Ectodermal cell (in vitro differentiated cells): ENCODE measurements at regions not wholly inside any gene's neighbourhood (a gene's known extent, or its start where the extent isn't known, plus 50 kb on each side); places are given as distances from the start of the nearest gene placed in this dataset.
A peak's percentile ranks its signal among the peaks of the same experiment; 100 is the strongest.

Experiments
- H3K27ac ChIP-seq: 2 replicates; pipeline ENCODE4 v1.7.0; 2013; ENCODE audit warnings: mild to moderate bottlenecking, low read depth, low read length; ENCODE audit not compliant: insufficient read depth, poor library complexity, severe bottlenecking
- H3K27me3 ChIP-seq: 2 replicates; pipeline ENCODE4 v1.7.0; 2013; ENCODE audit warnings: mild to moderate bottlenecking, low read length; ENCODE audit not compliant: insufficient read depth, control insufficient read depth, poor library complexity, severe bottlenecking
- H3K36me3 ChIP-seq: one replicate; pipeline ENCODE4 v1.7.0; 2013; ENCODE audit warnings: low read length; ENCODE audit not compliant: control insufficient read depth, insufficient read depth
- H3K4me1 ChIP-seq: one replicate; pipeline ENCODE4 v1.7.0; 2013; ENCODE audit warnings: low read length; ENCODE audit not compliant: control insufficient read depth, insufficient read depth
- H3K4me3 ChIP-seq: 2 replicates; pipeline ENCODE4 v1.7.0; 2013; ENCODE audit warnings: low read depth, low read length, control low read depth; ENCODE audit not compliant: insufficient read depth
- H3K9me3 ChIP-seq: 2 replicates; pipeline ENCODE4 v1.7.0; 2013; ENCODE audit warnings: mild to moderate bottlenecking, low read length, moderate library complexity; ENCODE audit not compliant: control insufficient read depth
- WGBS, 2 experiments: methylation state at CpG; one replicate each; pipeline ENCODE4 v1.1.7; 2013; ENCODE audit warnings: missing lambda C conversion rate in 2 of 2; 5-methylcytosine and 5-hydroxymethylcytosine counted together

GRCh38 chr2:70036290-70036689 is 51.0 kb upstream of the PCBP1 start:
- Histone ChIP-seq H3K36me3 (no peaks in the 10 kb centered on the region), H3K4me3 (no peak overlapping the region), H3K4me1 (no peaks in the 10 kb centered on the region), H3K27me3 (no peaks in the 10 kb centered on the region), H3K27ac (no peak overlapping the region), H3K9me3 (no peaks in the 10 kb centered on the region)
- 95 to 96% methylated on average over 2 of the region's 2 CpGs for WGBS, 2 experiments

- Histone ChIP-seq H3K27ac (no peak overlapping the region), H3K27me3 (no peaks in the 10 kb centered on the region), H3K4me1 (no peaks in the 10 kb centered on the region), H3K4me3 (no peak overlapping the region), H3K36me3 (no peaks in the 10 kb centered on the region), H3K9me3 (no peaks in the 10 kb centered on the region)
- WGBS, 2 experiments: 89% methylated on average over 1 of the region's 1 CpG; no CpG with 5 or more reads in 1 of the 2 experiments
Measured at GRCh38 chr2:70035344-70035844, 51.9 kb upstream of the PCBP1 start.

- Histone ChIP-seq H3K27me3 (no peaks in the 10 kb centered on the region), H3K27ac (no peak overlapping the region), H3K9me3 (no peaks in the 10 kb centered on the region), H3K4me1 (no peaks in the 10 kb centered on the region), H3K4me3 (no peak overlapping the region), H3K36me3 (no peaks in the 10 kb centered on the region)
- WGBS, 2 experiments: 100% methylated on average over 1 of the region's 1 CpG
Measured at GRCh38 chr2:70030724-70031420, 56.4 kb upstream of the PCBP1 start.

GRCh38 chr2:70029814-70030409 is 57.4 kb upstream of the PCBP1 start:
- Histone ChIP-seq H3K27me3 (no peaks in the 10 kb centered on the region), H3K36me3 (no peaks in the 10 kb centered on the region), H3K27ac (peak overlapping the region; percentile 37), H3K9me3 (no peaks in the 10 kb centered on the region), H3K4me3 (no peak overlapping the region), H3K4me1 (no peaks in the 10 kb centered on the region)
- WGBS, 2 experiments: 42 to 45% methylated on average over 3 of the region's 3 CpGs

GRCh38 chr2:70024284-70024683 is 62.9 kb upstream of the ASPRV1 start:
- Histone ChIP-seq H3K9me3 (no peaks in the 10 kb centered on the region), H3K27ac (peak overlapping the region; percentile 63)
- WGBS, 2 experiments: 26 to 29% methylated on average over 3 of the region's 3 CpGs

GRCh38 chr2:70019096-70019495 is 57.7 kb upstream of the ASPRV1 start:
- H3K4me1 ChIP-seq: no peaks in the 10 kb centered on the region
- H3K27ac ChIP-seq: no peak overlapping the region
- 92 to 97% methylated on average over 2 of the region's 2 CpGs for WGBS, 2 experiments
- no peak overlapping the region for H3K4me3 ChIP-seq
- no peaks in the 10 kb centered on the region for H3K36me3 ChIP-seq
- no peaks in the 10 kb centered on the region for H3K27me3 ChIP-seq
- H3K9me3 ChIP-seq: no peaks in the 10 kb centered on the region

More at GRCh38 chr2:70024284-70024683, 62.9 kb upstream of the ASPRV1 start:
- no peaks in the 10 kb centered on the region for H3K27me3 ChIP-seq
- H3K4me3 ChIP-seq: no peak overlapping the region
- peaks cover 4% of the 10 kb centered on the region for H3K4me1 ChIP-seq
- H3K36me3 ChIP-seq: no peaks in the 10 kb centered on the region

- no peak overlapping the region for H3K27ac ChIP-seq
- 95 to 99% methylated on average over 6 to 8 of the region's 8 CpGs for WGBS, 2 experiments
- no peaks in the 10 kb centered on the region for H3K27me3 ChIP-seq
- H3K4me3 ChIP-seq: no peak overlapping the region
- no peaks in the 10 kb centered on the region for H3K4me1 ChIP-seq
- no peaks in the 10 kb centered on the region for H3K9me3 ChIP-seq
- H3K36me3 ChIP-seq: no peaks in the 10 kb centered on the region
Measured at GRCh38 chr2:70017962-70018361, 56.5 kb upstream of the ASPRV1 start.

- Histone ChIP-seq H3K27me3 (no peaks in the 10 kb centered on the region), H3K4me1 (no peaks in the 10 kb centered on the region), H3K27ac (no peak overlapping the region), H3K9me3 (no peaks in the 10 kb centered on the region), H3K36me3 (no peaks in the 10 kb centered on the region), H3K4me3 (no peak overlapping the region)
Measured at GRCh38 chr2:70014959-70015358, 53.5 kb upstream of the ASPRV1 start.

- no peaks in the 10 kb centered on the region for H3K27me3 ChIP-seq
- no peaks in the 10 kb centered on the region for H3K36me3 ChIP-seq
- no peaks in the 10 kb centered on the region for H3K9me3 ChIP-seq
- WGBS, 2 experiments: 100% methylated on average over 1 of the region's 1 CpG; no CpG with 5 or more reads in 1 of the 2 experiments
- H3K27ac ChIP-seq: no peak overlapping the region
- H3K4me1 ChIP-seq: no peaks in the 10 kb centered on the region
- no peak overlapping the region for H3K4me3 ChIP-seq
Measured at GRCh38 chr2:70012887-70013286, 51.5 kb upstream of the ASPRV1 start.

- no peaks in the 10 kb centered on the region for H3K9me3 ChIP-seq
- 88 to 91% methylated on average over 7 of the region's 7 CpGs for WGBS, 2 experiments
Measured at GRCh38 chr2:70011786-70012185, 50.4 kb upstream of the ASPRV1 start.

More at GRCh38 chr2:70011786-70012185, 50.4 kb upstream of the ASPRV1 start:
- Histone ChIP-seq H3K4me1 (no peaks in the 10 kb centered on the region), H3K4me3 (no peak overlapping the region), H3K36me3 (no peaks in the 10 kb centered on the region), H3K27ac (no peak overlapping the region), H3K27me3 (no peaks in the 10 kb centered on the region)
